Peyer's patch (tissue), 4 donors: ENCODE measurements at regions not wholly inside any gene's neighbourhood (a gene's known extent, or its start where the extent isn't known, plus 50 kb on each side); places are given as distances from the start of the nearest gene placed in this dataset.

Source experiments
- DNase-seq, 3 donors: peaks; one replicate each; pipeline ENCODE4 v3.0.0-alpha.2; 2017 to 2019
- H3K27ac ChIP-seq, 4 donors: fragments of 200-600 bp; sonication (generic); one replicate each; pipeline ENCODE4 v1.5.1; 2016 to 2019
- H3K27me3 ChIP-seq, 2 donors: fragments of 200-600 bp; sonication (generic); one replicate each; pipeline ENCODE4 v1.5.1; 2019
- H3K36me3 ChIP-seq, 3 donors: fragments of 200-600 bp; sonication (generic); one replicate each; pipeline ENCODE4 v1.5.1; 2016 to 2019
- H3K4me1 ChIP-seq, 4 donors: fragments of 200-600 bp; sonication (generic); one replicate each; pipeline ENCODE4 v1.5.1; 2016 to 2019
- H3K4me3 ChIP-seq, 4 donors: fragments of 200-600 bp; sonication (generic); 1 replicate in 3 of 4; 2 replicates in 1 of 4; pipeline ENCODE4 v1.5.1; 2016 to 2019; ENCODE audit warnings: mild to moderate bottlenecking in 1 of 4
- H3K9me3 ChIP-seq, 4 donors: fragments of 200-600 bp; sonication (generic); one replicate each; pipeline ENCODE4 v1.5.1; 2016 to 2019; ENCODE audit warnings: mild to moderate bottlenecking in 1 of 4
- CTCF ChIP-seq, 6 experiments: fragments of 450-650 bp in 4 of 6; fragments of 200-600 bp in 2 of 6; sonication (generic) in 1 of 6; IDR thresholded peaks; one replicate each; pipeline ENCODE4 v1.5.1; 2017 to 2019; ENCODE audit warnings: antibody characterized with exemption in 6 of 6, mild to moderate bottlenecking in 3 of 6, moderate library complexity in 1 of 6
- POLR2A ChIP-seq, 2 donors: fragments of 450-650 bp; IDR thresholded peaks; one replicate each; pipeline ENCODE4 v1.5.1; 2017; ENCODE audit warnings: antibody characterized with exemption in 2 of 2, mild to moderate bottlenecking in 2 of 2, moderate library complexity in 2 of 2

DNA sequence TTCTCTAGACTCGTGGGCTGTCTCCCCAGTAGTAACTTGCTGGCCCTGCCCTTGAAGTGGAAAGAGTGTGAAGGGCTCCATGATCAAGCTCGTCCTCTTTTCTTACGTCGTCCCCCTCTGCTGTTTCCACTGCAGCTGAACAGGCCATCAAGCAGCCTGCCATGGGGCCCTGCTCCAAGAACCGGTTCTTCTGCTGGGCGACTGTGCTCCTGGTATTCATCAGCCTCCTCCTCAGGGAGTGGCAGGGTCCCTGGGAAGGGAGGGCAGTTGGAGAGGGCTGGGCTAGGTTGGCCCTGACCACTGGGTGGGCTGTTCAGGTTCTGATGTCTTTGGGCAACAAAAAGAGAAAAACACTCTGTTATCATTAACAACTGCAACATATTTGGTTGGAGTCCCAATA lies 151.5 kb downstream of the FCRL5 start:
- Histone ChIP-seq H3K4me1 (no peaks in the 10 kb centered on the region), H3K9me3 (no peaks in the 10 kb centered on the region), H3K4me3 (no peak overlapping the region), H3K27me3 (no peaks in the 10 kb centered on the region), H3K36me3 (no peaks in the 10 kb centered on the region), H3K27ac (no peak overlapping the region)
- no peak for DNase-seq
- TF ChIP-seq POLR2A (IDR thresholded peaks at IDR 0.05) (no peak), CTCF (IDR thresholded peaks at IDR 0.05) (no peak)

DNA sequence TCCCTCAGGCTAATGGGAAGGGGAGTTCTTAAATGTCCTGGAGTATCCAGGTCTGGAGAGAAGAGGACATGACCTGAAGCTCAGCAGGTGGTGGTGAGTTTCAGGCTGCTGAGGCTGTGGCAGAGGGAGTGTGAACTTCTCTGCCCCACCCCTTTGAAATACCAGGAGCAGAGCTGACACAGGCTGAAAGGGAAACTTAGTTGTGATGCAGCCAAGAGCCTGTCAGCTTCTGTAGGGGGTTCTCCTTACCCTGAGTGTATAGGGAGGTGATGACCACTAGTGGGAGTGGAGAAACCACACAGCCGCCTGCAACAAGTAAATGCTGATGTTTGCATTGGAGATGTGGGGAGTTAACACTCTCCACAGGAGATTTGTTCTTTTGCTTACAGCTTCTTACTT lies 152.3 kb downstream of the FCRL5 start:
- Histone ChIP-seq H3K4me1 (no peaks in the 10 kb centered on the region), H3K36me3 (no peaks in the 10 kb centered on the region), H3K4me3 (no peak overlapping the region), H3K27me3 (no peaks in the 10 kb centered on the region), H3K9me3 (no peaks in the 10 kb centered on the region), H3K27ac (no peak overlapping the region)
- TF ChIP-seq CTCF (IDR thresholded peaks at IDR 0.05) (no peak), POLR2A (IDR thresholded peaks at IDR 0.05) (no peak)
- no peak for DNase-seq

- no peak overlapping the region for H3K27ac ChIP-seq
- H3K27me3 ChIP-seq = no peaks in the 10 kb centered on the region
- no peaks in the 10 kb centered on the region for H3K36me3 ChIP-seq
- no peak overlapping the region for H3K4me3 ChIP-seq
- no peaks in the 10 kb centered on the region for H3K4me1 ChIP-seq
- no peaks in the 10 kb centered on the region for H3K9me3 ChIP-seq
- TF ChIP-seq CTCF (IDR thresholded peaks at IDR 0.05) (no peak), POLR2A (IDR thresholded peaks at IDR 0.05) (no peak)
- no peak for DNase-seq
Observed at GRCh38 chr1:157399343-157399983, 152.9 kb downstream of the FCRL5 start.

DNA sequence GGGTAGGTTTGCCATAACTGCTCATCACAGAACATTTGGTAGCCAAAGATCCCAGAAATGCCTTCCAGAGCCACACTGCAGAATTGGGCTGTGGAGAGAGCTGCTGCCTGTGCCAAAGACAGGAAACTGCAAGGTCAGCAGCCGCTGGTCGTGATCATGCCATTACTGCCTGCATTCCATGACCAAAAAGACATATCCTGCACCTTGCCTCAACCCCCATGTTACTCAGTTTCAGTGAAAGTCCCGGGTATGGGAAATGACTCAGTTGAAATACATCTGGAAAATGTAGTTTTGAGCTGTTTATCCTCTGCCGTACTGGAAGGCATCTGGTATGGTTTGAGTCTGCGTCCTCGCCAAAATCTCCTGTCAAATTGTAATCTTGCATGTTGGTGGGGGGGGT lies 161.7 kb downstream of the FCRL5 start:
- Histone ChIP-seq H3K4me3 (no peak overlapping the region), H3K9me3 (no peaks in the 10 kb centered on the region), H3K4me1 (no peaks in the 10 kb centered on the region), H3K36me3 (no peaks in the 10 kb centered on the region), H3K27ac (no peak overlapping the region), H3K27me3 (no peaks in the 10 kb centered on the region)
- TF ChIP-seq POLR2A (IDR thresholded peaks at IDR 0.05) = no peak
- no peak for TF ChIP-seq CTCF (IDR thresholded peaks at IDR 0.05)
- no peak for DNase-seq

DNA sequence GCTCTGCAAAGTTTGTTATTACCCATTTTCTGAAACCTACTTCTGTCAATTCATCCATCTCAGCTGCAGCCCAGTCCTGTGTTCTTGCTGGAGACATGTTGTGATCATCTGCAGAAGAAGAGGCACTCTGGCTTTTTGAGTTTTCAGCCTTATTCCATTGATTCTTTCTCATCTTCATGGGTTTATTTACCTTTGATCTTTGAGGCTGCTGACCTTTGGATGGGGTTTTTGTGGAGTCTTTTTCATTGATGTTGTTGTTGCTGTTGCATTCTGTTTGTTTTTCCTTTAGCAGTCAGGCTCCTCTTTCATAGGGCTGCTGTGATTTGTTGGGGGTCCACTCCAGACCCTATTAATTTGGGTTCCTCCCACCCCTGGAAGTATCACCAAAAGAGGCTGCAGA lies 164.3 kb downstream of the FCRL5 start:
- Histone ChIP-seq H3K27me3 (no peaks in the 10 kb centered on the region), H3K4me3 (no peak overlapping the region), H3K9me3 (no peaks in the 10 kb centered on the region), H3K27ac (no peak overlapping the region), H3K36me3 (no peaks in the 10 kb centered on the region), H3K4me1 (no peaks in the 10 kb centered on the region)
- DNase-seq = no peak
- TF ChIP-seq CTCF (IDR thresholded peaks at IDR 0.05) = no peak
- no peak for TF ChIP-seq POLR2A (IDR thresholded peaks at IDR 0.05)

GRCh38 chr1:157384258-157384657 lies 168.1 kb downstream of the FCRL5 start:
- Histone ChIP-seq H3K36me3 (no peaks in the 10 kb centered on the region), H3K9me3 (no peaks in the 10 kb centered on the region), H3K4me3 (no peak overlapping the region), H3K4me1 (no peaks in the 10 kb centered on the region), H3K27ac (no peak overlapping the region), H3K27me3 (no peaks in the 10 kb centered on the region)
- DNase-seq = no peak
- TF ChIP-seq POLR2A (IDR thresholded peaks at IDR 0.05) (no peak), CTCF (IDR thresholded peaks at IDR 0.05) (no peak)
